HS-5 (cell line): ENCODE measurements at regions not wholly inside any gene's neighbourhood (a gene's known extent, or its start where the extent isn't known, plus 50 kb on each side); places are given as distances from the start of the nearest gene placed in this dataset.

ENCODE experiments used
- DNase-seq: peaks from one replicate; pipeline ENCODE4 v3.0.0-alpha.2; 2012; ENCODE audit warnings: low read depth

DNA sequence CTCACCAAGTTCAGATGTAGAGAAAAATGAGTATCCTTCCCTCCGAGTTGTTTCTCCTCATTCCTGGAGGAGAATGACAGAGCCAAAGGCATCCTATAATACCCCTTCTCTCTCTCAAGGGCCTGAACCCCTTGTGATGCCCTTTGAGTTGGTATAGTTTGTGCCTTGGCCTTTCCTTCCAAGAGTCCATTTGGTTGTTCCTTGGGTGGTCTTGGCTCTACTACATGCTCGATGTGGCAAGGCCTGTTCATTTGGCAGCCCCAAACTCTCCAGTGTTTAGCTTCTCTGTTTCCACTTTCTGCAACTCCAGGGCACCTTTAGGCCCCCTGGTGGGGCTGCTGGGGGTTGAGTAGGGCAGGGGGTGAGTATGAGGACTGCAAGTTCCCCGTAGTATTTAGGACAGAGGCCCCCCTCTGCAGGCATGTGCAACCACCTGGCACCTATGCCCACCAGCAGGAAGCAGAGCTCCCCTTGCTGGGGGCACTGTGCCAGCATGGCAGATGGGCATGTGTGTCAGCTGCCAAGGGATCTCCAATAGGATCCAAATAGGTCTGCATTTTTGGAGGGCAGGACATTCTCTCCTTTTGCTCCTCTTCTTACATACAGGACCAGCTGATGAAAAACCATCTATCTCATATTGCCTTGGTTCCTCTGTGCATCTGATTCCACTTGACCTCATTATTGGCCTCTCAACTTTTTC, 217.2 kb upstream of the CADM1 start:
- DNase-seq, result no peak

GRCh38 chr11:115720602-115721245, 216.5 kb upstream of the CADM1 start:
- DNase-seq, result no peak

GRCh38 chr11:115718945-115719344, 214.7 kb upstream of the CADM1 start:
- DNase-seq, result no peak

DNA sequence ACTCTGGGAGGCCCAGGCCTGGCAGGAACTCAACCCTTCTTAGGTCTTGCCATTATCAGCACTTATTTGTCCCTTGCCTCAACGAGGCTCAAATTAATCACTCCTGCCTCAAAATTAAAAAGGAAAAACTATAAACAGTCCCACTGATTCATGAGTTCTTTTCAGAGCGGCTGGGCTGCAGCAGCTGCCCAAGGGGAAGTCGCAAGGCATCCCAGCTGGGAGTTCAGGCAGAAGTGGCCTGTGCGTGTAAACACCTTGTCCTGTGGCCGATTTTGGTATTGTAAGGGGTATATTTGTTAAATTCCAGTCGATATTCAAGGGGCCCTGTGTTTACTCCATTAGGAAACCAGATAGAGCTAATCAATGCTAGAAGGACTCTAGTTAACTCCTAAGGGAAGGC, 213.9 kb upstream of the CADM1 start:
- DNase-seq, result no peak

- no peak for DNase-seq
Measured at GRCh38 chr11:115716601-115717529, 212.7 kb upstream of the CADM1 start.

GRCh38 chr11:115716080-115716479, 211.9 kb upstream of the CADM1 start:
- no peak for DNase-seq

DNA sequence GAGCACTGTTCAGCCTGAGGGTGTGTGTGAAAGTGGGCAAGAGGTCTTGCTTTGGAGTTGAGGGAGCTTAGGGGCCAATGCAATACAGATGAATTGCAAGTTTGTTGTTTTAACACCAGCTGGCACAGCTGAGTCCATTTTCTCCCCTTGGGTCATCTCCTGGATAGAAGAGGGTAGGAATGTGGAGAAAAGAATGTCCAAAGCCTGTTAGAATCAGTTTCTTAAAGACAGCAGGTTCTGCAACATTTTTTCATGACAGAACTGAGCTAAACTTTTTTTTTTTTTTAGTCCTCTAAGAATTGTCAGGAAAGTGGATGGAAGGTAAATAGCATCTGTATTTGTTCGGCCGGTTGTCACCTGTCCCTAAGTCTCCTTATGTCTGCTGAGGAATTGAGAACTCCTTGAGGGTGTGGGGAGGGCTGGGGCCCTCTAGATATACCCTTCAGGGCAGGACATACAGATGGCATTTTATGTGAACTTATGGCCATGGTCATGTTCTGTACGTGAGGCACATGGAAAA, 211.1 kb upstream of the CADM1 start:
- DNase-seq, result no peak

GRCh38 chr11:115712296-115712695, 208.1 kb upstream of the CADM1 start:
- no peak for DNase-seq

DNA sequence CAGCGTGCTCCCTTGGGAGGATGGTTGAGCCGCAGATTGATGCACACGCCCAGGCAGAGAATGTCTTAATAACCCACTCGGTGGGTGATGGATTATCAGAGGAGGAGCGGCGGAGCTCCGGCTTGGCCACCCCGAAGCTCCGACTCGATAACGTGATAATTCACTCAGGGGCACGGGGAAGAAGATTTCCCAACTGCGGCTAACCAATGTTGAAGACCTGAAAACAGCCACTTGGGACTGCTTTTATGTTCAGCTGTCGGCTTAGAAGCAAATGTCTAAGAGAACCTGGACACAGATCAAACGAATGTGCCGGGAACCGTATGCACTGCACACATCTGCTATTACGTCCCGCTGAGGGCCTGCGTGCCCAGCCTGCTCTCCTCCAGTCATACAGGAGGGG, 206.8 kb upstream of the CADM1 start:
- DNase-seq, result no peak

DNA sequence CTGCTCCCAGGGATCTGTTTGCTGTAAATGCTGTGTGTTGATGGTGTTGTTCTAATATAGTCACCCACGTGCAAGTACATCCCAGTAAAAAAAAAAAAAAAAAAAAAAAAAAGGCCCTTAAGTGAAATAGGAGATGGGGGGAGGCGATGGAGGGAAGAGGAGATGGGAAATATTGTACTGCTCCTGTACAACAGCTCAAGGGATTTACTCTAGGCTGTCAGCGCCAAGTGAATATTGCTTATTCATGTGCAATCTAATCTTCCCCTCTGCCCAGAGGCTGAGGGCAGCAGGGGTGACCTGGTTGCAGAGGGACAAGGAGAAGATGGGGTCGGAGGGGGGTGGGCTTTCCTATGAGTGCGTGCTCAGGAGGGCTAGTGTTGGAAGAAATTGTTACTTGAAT, 206.2 kb upstream of the CADM1 start:
- DNase-seq, result no peak

DNA sequence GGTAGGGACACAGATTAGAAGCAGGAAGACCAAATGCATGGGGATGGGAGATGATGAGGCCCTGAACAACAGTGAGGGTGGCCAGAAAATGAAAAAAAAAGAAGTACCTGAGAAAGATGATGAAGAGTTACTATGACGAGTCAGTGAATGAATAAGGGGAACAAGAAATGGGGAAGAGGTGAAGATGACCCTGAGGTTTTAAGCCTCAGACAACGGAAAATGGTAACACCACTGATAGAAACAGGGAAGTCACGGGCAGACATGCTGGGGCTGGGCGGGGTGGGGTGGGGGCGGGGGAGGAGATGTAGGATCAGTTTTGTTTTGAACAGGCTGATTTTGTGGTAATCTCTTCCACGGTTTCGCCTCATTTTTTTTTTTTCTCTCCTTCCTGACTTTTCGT, 205.1 kb upstream of the CADM1 start:
- no peak for DNase-seq

DNA sequence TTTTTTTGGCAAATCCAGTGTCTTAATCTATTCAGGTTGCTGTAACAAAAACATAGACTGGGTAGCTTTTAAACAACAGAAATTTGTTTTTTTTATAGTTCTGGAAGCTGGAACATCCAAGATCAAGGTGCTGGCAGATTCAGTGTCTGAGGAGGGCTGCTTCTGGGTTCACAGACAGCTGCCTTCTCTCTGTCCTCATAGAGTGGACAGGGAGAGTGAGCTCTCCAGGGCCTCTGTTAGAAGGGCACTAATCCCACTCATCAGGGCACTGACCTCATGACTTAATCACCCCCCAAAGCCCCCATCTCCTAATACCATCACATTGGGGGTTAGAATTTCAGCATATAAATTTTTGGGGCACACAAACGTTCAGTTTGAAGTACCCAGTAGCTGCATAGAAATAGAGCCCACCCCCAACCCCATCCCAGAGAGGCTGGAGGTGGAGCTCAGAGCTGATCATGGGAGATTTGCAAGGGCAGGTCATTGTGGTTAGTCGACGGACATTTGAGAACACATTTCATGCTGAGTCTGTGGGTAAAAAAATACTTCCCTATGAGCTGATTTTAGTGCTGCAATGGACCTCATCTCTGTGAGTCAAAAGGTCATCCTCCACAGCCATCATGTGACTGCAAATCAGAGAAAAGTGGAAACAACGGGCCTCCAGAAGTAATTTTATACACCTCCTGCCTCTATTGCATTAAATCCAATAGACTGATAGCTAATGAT, 203.1 kb upstream of the CADM1 start:
- DNase-seq, result no peak

DNA sequence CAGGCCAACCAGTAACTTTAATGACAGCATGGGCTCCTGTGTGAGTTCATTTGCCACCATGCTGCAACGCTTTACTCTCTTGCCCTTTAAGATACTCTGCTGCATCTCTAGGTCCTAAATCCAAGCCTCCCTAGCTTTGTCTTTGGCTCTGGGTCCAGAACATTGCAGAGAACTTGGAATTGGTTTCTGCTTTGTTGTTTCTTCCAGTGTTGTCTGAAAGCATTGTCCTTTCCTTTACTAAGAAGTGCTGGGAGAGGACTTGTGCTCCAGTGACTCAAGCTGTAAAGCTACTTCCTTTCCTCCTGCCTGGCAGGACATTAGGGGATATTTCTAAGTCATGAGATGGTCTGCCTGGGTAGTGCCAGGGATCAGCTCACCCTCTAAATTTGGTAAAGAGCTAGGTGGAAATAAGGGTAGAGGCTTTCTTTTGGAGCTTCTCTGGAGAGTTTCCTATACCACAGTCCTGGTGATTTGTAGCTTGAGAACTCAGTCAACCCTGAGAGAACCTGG, 202.5 kb upstream of the CADM1 start:
- DNase-seq, result no peak

GRCh38 chr11:115705200-115705599, 201.0 kb upstream of the CADM1 start:
- no peak for DNase-seq

- DNase-seq, result no peak
Measured at GRCh38 chr11:115700981-115701875, 197.0 kb upstream of the CADM1 start.

DNA sequence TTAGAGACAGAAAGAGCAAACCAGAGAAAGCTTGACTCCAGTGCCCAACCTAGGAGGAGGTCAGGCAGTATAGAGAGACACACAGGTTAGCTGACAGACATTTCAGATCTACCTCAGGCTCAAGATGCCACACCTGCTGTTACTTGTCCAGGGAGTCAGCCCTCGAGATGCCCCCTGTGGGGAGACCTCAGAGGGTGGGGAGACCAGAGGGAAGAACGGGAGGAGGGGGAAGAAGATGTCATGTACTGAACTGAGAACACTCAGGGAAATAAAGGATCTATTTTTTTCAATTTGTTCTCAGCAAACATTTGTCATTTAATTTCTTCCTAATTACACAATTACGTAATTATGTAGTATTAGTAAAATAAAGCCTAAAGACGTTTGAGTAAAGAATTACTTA, 196.3 kb upstream of the CADM1 start:
- DNase-seq, result no peak

- DNase-seq, result no peak
Measured at GRCh38 chr11:115699733-115700132, 195.5 kb upstream of the CADM1 start.

DNA sequence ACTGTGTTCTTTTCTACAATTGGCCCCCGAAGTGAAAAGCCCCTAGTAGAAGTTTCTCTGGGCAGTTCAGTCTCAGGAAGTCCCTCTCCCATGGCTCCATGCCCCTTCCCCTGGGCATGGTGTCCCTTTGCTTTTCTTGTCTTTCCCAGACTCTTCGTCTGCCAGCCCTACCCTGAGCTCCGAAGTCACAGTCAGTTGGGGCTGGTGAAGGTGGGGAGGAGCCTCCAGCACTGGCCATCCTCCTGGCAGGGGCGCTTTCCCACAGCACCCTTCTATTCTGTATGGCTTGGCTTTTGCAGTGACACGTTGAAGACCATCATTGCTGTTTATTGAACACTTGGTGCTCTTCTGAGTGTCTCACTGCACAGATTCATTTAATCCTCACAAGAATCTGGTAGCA, 195.1 kb upstream of the CADM1 start:
- DNase-seq, result no peak

DNA sequence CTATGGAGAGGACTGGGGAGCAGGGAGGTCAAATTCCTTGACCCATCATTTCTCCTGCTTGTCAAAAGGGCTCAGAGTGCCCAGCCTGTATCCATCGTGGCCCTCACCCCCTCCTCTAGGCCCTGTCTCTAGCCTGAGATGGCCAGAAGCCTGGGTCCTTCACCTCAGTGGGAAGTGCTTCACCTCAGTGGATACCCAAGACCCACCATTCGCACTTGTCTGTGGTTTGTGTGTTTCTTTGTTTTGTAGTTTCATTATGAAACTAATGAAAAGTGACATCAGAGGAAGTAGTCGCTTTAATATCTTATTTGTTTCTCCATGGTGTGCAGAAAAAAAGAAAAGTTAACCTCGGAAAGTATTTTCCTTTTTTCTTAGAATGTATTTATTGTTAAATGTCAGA, 194.0 kb upstream of the CADM1 start:
- no peak for DNase-seq

- DNase-seq, result no peak
Measured at GRCh38 chr11:115696563-115696962, 192.3 kb upstream of the CADM1 start.
